Rectal smooth muscle tissue (tissue), 1 donor: ENCODE measurements at regions not wholly inside any gene's neighbourhood (a gene's known extent, or its start where the extent isn't known, plus 50 kb on each side); places are given as distances from the start of the nearest gene placed in this dataset.
"Not testable (repeated sequence)": the region's sequence is repeated elsewhere in the genome, so short reads cannot be mapped to it uniquely, and the experiment has no call there.

ENCODE experiments used
- H3K27ac ChIP-seq: one replicate; pipeline ENCODE4 v1.7.0; 2013; ENCODE audit warnings: low read depth, low read length, inconsistent platforms
- H3K27me3 ChIP-seq: one replicate; pipeline ENCODE4 v1.7.0; 2013; ENCODE audit warnings: low read length; ENCODE audit not compliant: control insufficient read depth, insufficient read depth
- H3K36me3 ChIP-seq: one replicate; pipeline ENCODE4 v1.7.0; 2013; ENCODE audit warnings: low read length; ENCODE audit not compliant: control insufficient read depth, insufficient read depth
- H3K4me1 ChIP-seq: one replicate; pipeline ENCODE4 v1.7.0; 2013; ENCODE audit warnings: low read length; ENCODE audit not compliant: control insufficient read depth, insufficient read depth
- H3K4me3 ChIP-seq: one replicate; pipeline ENCODE4 v1.7.0; 2013; ENCODE audit warnings: low read length
- H3K9ac ChIP-seq: one replicate; pipeline ENCODE4 v1.7.0; 2013; ENCODE audit warnings: low read length

DNA sequence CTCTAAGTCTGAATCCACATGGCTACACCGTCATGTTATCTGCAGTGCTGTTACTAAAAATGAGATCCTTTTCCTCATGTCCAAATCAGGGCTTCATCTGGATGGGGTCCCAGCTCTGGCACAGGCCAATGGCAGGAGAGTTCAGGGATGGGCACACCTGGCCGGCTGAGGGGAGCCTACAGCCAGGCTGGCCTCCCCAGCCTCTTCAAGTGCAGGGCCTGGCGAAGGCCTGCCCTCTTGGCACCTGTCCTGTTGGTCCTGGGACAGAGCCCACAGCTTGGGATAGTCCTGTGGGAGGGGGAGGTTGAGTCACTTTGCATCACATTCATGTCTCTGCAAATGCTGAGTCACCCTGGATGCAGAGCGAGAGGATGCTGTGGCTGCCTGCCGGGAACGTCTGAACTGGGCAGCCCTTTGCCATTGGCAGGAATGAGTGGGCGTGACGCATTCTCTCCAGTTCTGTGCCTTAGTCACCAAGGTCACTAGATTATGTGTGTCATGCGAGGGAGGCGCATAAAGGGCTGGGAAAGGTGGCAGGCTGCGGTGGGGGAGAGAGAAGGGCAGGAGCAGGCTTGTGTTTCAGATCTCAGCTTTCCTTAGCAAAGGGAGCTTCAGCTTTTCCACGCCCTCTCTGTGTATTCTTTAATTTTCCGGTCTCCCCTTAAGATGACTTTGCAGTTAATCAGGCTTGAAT lies 223.2 kb upstream of the ECI2 start:
- H3K27me3 ChIP-seq, result no peaks in the 10 kb centered on the region
- no peak overlapping the region for H3K9ac ChIP-seq
- H3K4me1 ChIP-seq, result no peaks in the 10 kb centered on the region
- peak overlapping the region; percentile 21 for H3K27ac ChIP-seq
- no peak overlapping the region for H3K4me3 ChIP-seq
- H3K36me3 ChIP-seq, result no peaks in the 10 kb centered on the region

DNA sequence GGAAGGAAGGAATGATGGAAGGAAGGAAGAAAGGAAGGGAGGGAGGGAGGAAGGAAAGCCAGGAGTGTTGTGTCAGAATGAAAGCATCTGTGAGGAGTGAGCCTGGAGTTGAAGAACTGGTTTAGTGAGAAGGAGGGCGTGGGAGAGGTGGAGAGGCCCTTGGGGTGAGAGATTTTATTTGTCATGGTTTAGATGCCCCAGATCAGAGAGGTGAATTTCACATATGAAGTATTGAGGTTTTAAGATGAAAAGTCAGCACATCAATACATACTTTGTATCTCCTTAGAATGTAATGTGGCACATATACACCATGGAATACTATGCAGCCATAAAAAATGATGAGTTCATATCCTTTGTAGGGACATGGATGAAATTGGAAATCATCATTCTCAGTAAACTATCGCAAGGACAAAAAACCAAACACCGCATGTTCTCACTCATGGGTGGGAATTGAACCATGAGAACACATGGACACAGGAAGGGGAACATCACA lies 222.3 kb upstream of the ECI2 start:
- H3K36me3 ChIP-seq, H3K4me3 ChIP-seq, H3K27ac ChIP-seq, H3K4me1 ChIP-seq, H3K27me3 ChIP-seq, H3K9ac ChIP-seq: not testable (repeated sequence)

DNA sequence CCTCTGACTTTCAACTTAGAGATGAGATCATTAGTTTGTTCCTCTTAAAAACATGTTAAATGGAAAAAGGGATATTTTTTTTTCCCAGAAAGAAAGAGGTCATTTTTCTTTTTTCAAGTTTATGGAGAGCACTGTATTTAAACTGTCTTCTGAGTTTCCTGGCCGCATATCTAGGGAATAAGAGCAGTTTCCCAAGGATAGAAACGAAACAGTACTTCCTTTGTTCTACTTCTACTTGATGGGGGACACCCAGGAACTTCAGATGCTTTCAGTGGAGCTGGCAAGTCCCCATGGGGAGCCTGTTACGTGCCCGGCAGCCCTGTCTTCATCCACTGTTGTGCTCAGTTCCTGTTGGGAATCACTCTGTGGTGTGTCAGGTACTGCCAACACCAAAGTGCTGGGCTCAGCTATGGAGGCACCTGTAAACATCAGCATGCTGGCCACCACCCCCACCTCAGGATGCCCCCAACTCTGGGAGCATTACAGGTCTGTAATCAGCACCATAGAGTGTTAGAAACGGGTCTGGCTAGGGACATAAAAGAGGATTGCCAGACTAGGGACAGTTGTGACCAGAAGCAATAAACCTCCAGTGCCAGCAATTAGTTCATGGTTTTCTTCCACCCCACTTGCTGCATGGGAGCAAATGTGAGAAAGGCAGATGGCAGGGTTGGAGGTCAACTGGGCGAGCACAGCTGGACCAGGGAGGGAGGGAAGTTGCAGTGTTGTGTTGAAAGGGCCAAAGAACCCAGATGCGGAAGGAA lies 221.7 kb upstream of the ECI2 start:
- no peak overlapping the region for H3K27ac ChIP-seq
- no peaks in the 10 kb centered on the region for H3K27me3 ChIP-seq
- H3K4me3 ChIP-seq, result no peak overlapping the region
- H3K9ac ChIP-seq, result no peak overlapping the region
- H3K36me3 ChIP-seq, result no peaks in the 10 kb centered on the region
- H3K4me1 ChIP-seq, result peaks cover 3% of the 10 kb centered on the region

DNA sequence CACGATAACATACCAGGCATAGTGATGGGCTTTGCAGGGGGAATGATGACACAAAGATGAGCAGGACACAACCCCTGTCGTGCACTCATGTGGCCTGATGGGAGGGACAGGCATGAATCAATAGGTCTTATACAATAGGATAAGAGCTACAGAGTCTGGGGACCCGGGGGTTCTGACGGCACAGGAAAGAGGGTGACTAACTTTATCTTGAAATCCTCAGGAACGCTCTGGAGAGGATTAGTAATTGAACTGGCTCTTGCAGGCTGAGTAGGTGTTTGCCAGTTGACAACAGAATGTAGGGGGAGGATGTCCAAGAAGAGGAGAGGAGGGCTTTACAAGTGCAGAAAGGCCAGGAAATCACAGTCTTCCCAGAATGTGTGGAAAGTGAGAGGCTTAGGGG lies 219.9 kb upstream of the ECI2 start:
- H3K27ac ChIP-seq, result no peak overlapping the region
- H3K9ac ChIP-seq, result no peak overlapping the region
- no peak overlapping the region for H3K4me3 ChIP-seq
- H3K27me3 ChIP-seq, result no peaks in the 10 kb centered on the region
- no peaks in the 10 kb centered on the region for H3K36me3 ChIP-seq
- H3K4me1 ChIP-seq, result peaks cover 14% of the 10 kb centered on the region

DNA sequence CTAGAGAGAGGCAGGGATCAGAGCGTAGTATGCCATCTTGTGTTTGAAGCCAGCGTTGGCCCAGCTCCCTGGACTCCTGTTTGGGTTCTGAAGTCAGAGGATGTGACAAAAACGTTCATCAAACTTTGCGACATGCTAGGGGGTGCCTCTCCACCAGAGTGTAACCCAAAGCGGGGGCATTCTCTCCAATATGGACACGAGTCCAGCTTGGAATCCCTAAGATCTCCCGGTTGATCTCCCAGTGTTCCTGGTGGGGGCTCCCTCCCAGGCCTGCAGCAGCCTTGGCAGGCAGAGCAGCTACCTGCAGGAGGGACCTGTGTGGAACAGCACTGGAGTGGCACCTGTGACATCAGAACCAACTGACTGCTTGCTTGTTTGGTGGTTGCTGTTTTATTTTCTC lies 218.8 kb upstream of the ECI2 start:
- no peaks in the 10 kb centered on the region for H3K36me3 ChIP-seq
- H3K4me3 ChIP-seq, result no peak overlapping the region
- no peak overlapping the region for H3K27ac ChIP-seq
- no peaks in the 10 kb centered on the region for H3K27me3 ChIP-seq
- H3K4me1 ChIP-seq, result peaks cover 14% of the 10 kb centered on the region
- no peak overlapping the region for H3K9ac ChIP-seq

DNA sequence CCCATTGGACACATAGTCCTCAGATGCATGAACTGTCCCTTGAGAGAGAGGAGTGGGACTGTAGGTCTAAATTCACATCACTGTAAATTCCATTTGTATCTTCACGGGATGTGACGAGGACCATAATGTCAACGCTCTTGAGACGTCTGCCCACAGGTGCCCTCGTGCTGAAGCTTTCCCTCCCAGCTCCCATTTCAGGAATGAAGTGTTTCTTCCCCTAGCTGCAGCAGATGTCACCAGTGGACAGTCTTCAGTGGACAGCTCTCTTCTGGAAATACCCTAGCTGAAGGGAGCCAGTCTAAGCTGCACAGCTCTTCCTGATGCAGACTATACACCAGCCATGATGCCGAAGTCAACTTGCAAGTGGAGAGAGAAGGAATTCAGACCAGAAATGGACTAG lies 217.4 kb upstream of the ECI2 start:
- Histone ChIP-seq H3K36me3 (no peaks in the 10 kb centered on the region), H3K27ac (peak overlapping the region; percentile 85), H3K4me1 (peaks cover 14% of the 10 kb centered on the region), H3K4me3 (no peak overlapping the region), H3K9ac (no peak overlapping the region), H3K27me3 (no peaks in the 10 kb centered on the region)

- Histone ChIP-seq H3K4me3 (peak overlapping the region; percentile 50), H3K27ac (peak overlapping the region; percentile 85), H3K4me1 (peaks cover 14% of the 10 kb centered on the region), H3K27me3 (no peaks in the 10 kb centered on the region), H3K36me3 (no peaks in the 10 kb centered on the region), H3K9ac (no peak overlapping the region)
These were observed 216.9 kb upstream of the ECI2 start for GRCh38 chr6:4352322-4352669.

- H3K36me3 ChIP-seq, result no peaks in the 10 kb centered on the region
- no peak overlapping the region for H3K9ac ChIP-seq
- peak overlapping the region; percentile 85 for H3K27ac ChIP-seq
- no peaks in the 10 kb centered on the region for H3K27me3 ChIP-seq
- H3K4me1 ChIP-seq, result peaks cover 14% of the 10 kb centered on the region
- peak overlapping the region; percentile 50 for H3K4me3 ChIP-seq
These were observed 216.3 kb upstream of the ECI2 start for GRCh38 chr6:4351520-4352321.

GRCh38 chr6:4350567-4351519 lies 215.5 kb upstream of the ECI2 start:
- Histone ChIP-seq H3K27me3 (no peaks in the 10 kb centered on the region), H3K4me3 (no peak overlapping the region), H3K36me3 (no peaks in the 10 kb centered on the region), H3K4me1 (peaks cover 14% of the 10 kb centered on the region), H3K9ac (no peak overlapping the region), H3K27ac (peak overlapping the region; percentile 85)

GRCh38 chr6:4349931-4350330 lies 214.6 kb upstream of the ECI2 start:
- Histone ChIP-seq H3K4me3 (no peak overlapping the region), H3K27me3 (no peaks in the 10 kb centered on the region), H3K27ac (peak overlapping the region; percentile 33), H3K36me3 (no peaks in the 10 kb centered on the region), H3K4me1 (peaks cover 14% of the 10 kb centered on the region), H3K9ac (no peak overlapping the region)

DNA sequence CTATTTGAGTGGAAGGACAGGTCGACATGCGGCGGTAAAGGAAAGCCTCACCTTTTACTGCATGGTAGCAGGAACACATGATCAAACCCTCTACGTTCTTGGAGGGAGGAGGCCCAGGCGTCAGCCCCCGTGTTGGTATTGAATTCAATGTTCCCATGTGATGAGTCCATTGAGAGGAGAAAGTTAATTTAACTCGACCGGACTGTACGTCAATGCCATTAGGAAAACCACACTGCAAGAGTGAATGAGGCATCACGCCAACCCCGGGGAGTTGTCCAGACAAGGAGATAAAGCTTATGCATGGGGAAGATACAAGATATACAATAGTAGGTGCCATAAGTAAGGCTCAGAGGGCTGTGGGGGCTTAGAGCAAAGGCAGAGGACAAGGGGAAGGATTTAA lies 213.9 kb upstream of the ECI2 start:
- H3K27ac ChIP-seq, result peak overlapping the region; percentile 66
- H3K4me1 ChIP-seq, result peaks cover 14% of the 10 kb centered on the region
- no peak overlapping the region for H3K9ac ChIP-seq
- no peak overlapping the region for H3K4me3 ChIP-seq
- no peaks in the 10 kb centered on the region for H3K36me3 ChIP-seq
- H3K27me3 ChIP-seq, result no peaks in the 10 kb centered on the region
